GM12874 (cell line): ENCODE measurements at regions not wholly inside any gene's neighbourhood (a gene's known extent, or its start where the extent isn't known, plus 50 kb on each side); places are given as distances from the start of the nearest gene placed in this dataset.

ENCODE experiments used
- CTCF ChIP-seq: IDR thresholded peaks from 2 replicates; pipeline ENCODE4 v1.5.1; 2011; ENCODE audit warnings: low read depth, mild to moderate bottlenecking, control low read depth, low read length, moderate library complexity; ENCODE audit not compliant: insufficient read depth

DNA sequence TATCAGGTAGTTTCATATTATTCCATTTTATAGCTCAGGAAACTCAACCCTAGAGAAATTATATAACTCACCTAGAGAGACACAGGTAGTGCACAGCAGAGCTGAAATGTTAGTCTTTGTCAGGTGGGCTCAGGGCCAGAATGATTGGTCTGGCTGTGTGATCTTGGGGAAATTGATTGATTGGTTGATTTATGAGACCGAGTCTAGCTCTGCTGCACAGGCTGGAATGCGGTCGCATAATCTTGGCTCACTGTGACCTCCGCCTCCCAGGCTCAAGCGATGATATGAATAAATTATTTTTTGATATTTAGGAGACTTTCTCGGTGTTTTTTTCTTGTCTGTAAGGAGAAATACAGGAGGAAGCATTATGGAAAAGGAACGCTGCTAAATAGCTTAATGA is 239.9 kb upstream of the SLC10A2 start:
- no peak for TF ChIP-seq CTCF

DNA sequence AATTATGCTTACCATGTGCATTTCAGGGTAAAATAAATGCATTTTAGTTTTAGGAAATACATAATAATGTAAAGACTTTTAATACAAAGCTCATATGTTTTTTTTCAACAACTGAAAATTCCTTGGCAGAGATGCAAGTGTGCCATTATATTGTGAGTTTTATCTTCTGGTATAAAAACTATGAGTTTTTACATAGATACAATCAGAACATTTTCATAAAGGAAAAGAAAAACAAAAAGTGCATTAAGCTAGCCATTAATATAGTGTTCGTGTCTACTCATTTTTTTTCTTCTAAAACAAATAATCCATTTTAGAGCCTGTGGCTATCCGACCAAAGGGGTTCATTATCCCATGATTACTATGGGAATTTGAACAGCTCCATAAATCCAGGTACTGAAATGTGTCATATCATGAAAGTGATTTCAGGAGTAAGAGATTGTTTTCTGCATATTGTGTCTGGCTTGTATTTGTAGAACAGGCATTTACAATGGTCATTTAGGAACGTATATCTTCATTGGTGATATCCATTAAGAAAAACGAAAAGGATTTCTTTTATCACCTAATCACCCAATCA is 236.9 kb upstream of the SLC10A2 start:
- TF ChIP-seq CTCF = no peak

DNA sequence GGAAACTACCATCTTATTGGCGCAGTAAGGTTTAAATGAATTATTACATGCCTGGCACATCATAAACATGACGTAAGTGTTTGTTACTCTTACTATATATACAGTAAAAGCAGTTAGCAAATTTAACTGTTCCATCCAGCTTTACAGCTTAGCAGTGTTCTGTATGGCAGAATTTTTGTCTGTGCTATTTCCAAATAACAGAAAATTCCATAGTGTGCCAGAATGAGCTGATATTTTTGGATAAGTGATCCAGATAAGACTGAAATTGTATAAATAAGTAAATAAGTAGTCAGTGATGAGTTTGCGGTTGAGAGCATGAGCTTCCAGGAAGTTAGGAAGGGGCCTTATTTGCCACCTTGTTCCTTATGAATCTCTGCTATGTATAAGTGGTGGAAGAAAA is 236.5 kb upstream of the SLC10A2 start:
- TF ChIP-seq CTCF = no peak

DNA sequence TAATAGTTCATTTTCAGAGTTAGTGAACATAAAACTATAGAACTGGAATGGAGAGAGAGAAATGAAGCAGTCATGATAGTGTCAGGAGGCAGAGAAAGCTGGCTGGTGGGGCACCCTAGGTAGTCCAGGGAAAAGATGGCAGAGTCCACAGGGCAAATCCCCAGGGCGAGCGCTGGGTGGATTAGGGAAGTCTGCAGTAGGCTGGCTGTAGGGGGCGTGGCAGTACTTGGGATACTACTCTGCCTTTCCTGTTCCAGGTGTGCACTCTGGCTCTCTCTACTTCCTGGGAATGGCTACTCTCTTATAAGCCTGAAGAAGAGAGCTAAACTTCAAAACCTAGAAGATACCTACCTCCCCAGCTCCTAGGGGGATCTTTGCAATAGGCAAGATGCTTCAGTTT is 232.9 kb upstream of the SLC10A2 start:
- no peak for TF ChIP-seq CTCF

GRCh38 chr13:103297083-103297482 is 230.9 kb upstream of the SLC10A2 start:
- TF ChIP-seq CTCF = no peak

GRCh38 chr13:103291798-103292572 is 225.8 kb upstream of the SLC10A2 start:
- TF ChIP-seq CTCF = no peak

GRCh38 chr13:103291226-103291625 is 225.0 kb upstream of the SLC10A2 start:
- no peak for TF ChIP-seq CTCF
